Naive thymus-derived CD4-positive, alpha-beta T cell (primary cell): ENCODE measurements at regions not wholly inside any gene's neighbourhood (a gene's known extent, or its start where the extent isn't known, plus 50 kb on each side); places are given as distances from the start of the nearest gene placed in this dataset.
A peak's percentile ranks its signal among the peaks of the same experiment; 100 is the strongest.
"Not testable (repeated sequence)": the region's sequence is repeated elsewhere in the genome, so short reads cannot be mapped to it uniquely, and the experiment has no call there.

Source experiments
- ATAC-seq: fragments of 150-1000 bp; cut with Tn5 transposase; 2 replicates; pipeline ENCODE4 v1.10.0; 2021; ENCODE audit warnings: mild to moderate bottlenecking, moderate library complexity
- CTCF ChIA-PET: fragments of 350-600 bp; sonication (Branson Sonifier 250); formaldehyde crosslinking; loops from one replicate; lab custom pipeline; 2021; ENCODE audit warnings: antibody characterized with exemption; lab: Charles Lee
- POLR2A ChIA-PET: fragments of 350-600 bp; sonication (Branson Sonifier 250); formaldehyde crosslinking; loops from one replicate; lab custom pipeline; 2021; ENCODE audit warnings: antibody characterized with exemption, inconsistent platforms; lab: Charles Lee
- DNase-seq, 9 donors: peaks; one replicate each; pipeline versions ENCODE4 v3.0.0 to v3.0.0-alpha.2; 2020 to 2022; ENCODE audit warnings: mixed read lengths in 1 of 9
- H3K27ac ChIP-seq: one replicate; pipeline ENCODE4 v1.7.0; 2013; ENCODE audit warnings: mild to moderate bottlenecking, low read depth, low read length, moderate library complexity
- H3K27me3 ChIP-seq, 2 donors: one replicate each; pipeline ENCODE4 v1.7.0; 2013; ENCODE audit warnings: low read length in 2 of 2, mild to moderate bottlenecking in 2 of 2, moderate library complexity in 2 of 2; ENCODE audit not compliant: control insufficient read depth in 2 of 2, insufficient read depth in 2 of 2
- H3K36me3 ChIP-seq, 3 experiments: 1 replicate in 2 of 3; 2 replicates in 1 of 3; pipeline ENCODE4 v1.7.0; 2013; ENCODE audit warnings: low read length in 3 of 3, mild to moderate bottlenecking in 3 of 3, moderate library complexity in 1 of 3; ENCODE audit not compliant: insufficient read depth in 3 of 3, control insufficient read depth in 2 of 3
- H3K4me1 ChIP-seq, 2 donors: one replicate each; pipeline ENCODE4 v1.7.0; 2013; ENCODE audit warnings: low read length in 2 of 2, mild to moderate bottlenecking in 2 of 2, moderate library complexity in 1 of 2; ENCODE audit not compliant: control insufficient read depth in 2 of 2, insufficient read depth in 2 of 2
- H3K4me3 ChIP-seq: 2 replicates; pipeline ENCODE4 v1.7.0; 2013; ENCODE audit warnings: mild to moderate bottlenecking, low read length
- H3K9me3 ChIP-seq, 3 experiments: 1 replicate in 2 of 3; 2 replicates in 1 of 3; pipeline ENCODE4 v1.7.0; 2013; ENCODE audit warnings: low read length in 3 of 3; ENCODE audit not compliant: control insufficient read depth in 2 of 3
- H3K27ac Mint-ChIP-seq, 9 donors: one replicate each; pipeline ENCODE4 v1.8.0; 2020 to 2022; ENCODE audit warnings: mixed read lengths in 9 of 9, mild to moderate bottlenecking in 8 of 9, moderate library complexity in 5 of 9, inconsistent platforms in 2 of 9
- H3K27me3 Mint-ChIP-seq, 5 donors: one replicate each; pipeline ENCODE4 v1.8.0; 2021 to 2022; ENCODE audit warnings: mixed read lengths in 5 of 5, mild to moderate bottlenecking in 1 of 5
- H3K36me3 Mint-ChIP-seq, 5 donors: one replicate each; pipeline ENCODE4 v1.8.0; 2020 to 2022; ENCODE audit warnings: mixed read lengths in 5 of 5, mild to moderate bottlenecking in 3 of 5, inconsistent platforms in 1 of 5
- H3K4me1 Mint-ChIP-seq, 7 donors: one replicate each; pipeline ENCODE4 v1.8.0; 2020 to 2022; ENCODE audit warnings: mixed read lengths in 7 of 7, mild to moderate bottlenecking in 3 of 7, inconsistent platforms in 1 of 7
- H3K4me3 Mint-ChIP-seq, 10 donors: one replicate each; pipeline ENCODE4 v1.8.0; 2020 to 2022; ENCODE audit warnings: mild to moderate bottlenecking in 10 of 10, mixed read lengths in 10 of 10, moderate library complexity in 6 of 10, inconsistent platforms in 2 of 10
- H3K9me3 Mint-ChIP-seq, 11 donors: one replicate each; pipeline ENCODE4 v1.8.0; 2020 to 2022; ENCODE audit warnings: mixed read lengths in 11 of 11, mild to moderate bottlenecking in 4 of 11, inconsistent platforms in 1 of 11, moderate library complexity in 1 of 11
- intact Hi-C, 2 donors: fragments of 100-400 bp; cut with micrococcal nuclease; formaldehyde crosslinking; loops; one replicate each; pipeline ENCODE4 v1.15.1; 2023

DNA sequence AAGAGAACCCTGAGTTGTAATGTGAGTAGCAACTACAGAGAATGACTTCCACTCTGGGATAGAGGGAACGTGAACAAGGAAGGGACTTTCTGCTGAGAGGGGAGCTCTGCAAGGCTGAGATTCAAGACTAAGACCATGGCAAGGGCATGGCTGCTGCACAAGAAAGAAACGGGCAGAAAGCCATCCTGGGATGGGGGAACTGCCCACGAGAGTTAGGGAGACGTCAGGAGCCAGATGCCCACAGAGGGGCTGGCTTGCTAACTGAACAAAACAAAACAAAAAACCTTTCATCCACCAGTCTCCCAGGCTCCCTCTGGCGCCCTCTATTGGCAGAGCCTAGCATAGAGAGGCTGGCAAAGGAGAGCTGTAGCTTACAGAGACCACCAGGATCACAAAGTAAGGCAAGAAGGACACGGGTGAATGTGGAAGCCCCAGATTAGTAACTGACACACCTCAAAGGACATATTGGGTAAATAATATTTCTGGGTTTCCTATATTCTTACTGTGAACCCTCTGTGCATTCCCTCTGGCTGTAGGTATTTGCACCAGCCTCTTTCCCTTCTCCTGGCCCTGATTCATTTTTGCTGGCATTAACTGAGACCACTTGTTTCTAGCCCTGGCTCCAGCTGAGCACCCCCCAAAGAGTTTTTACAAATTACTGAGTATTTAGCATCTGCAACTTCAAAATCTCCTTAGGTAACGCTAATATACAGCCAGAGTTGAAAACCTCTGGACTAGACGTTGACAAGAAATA is 338.3 kb downstream of the EMP1 start:
- Histone ChIP-seq H3K36me3 (no peaks in the 10 kb centered on the region), H3K27ac (no peak overlapping the region), H3K27me3 (no peaks in the 10 kb centered on the region), H3K4me1 (no peaks in the 10 kb centered on the region), H3K9me3 (no peaks in the 10 kb centered on the region), H3K4me3 (no peak overlapping the region)
- ChIA-PET POLR2A (no interaction called here), CTCF (no interaction called here)
- peaks cover 6 to 28% (median 13%) of the 10 kb centered on the region in 5 donors for H3K27me3 Mint-ChIP-seq
- peaks cover 0 to 2% (median 0%) of the 10 kb centered on the region in 7 donors for H3K4me1 Mint-ChIP-seq
- H3K9me3 Mint-ChIP-seq, result no peaks in the 10 kb centered on the region
- intact Hi-C loops, result no loop called here
- ATAC-seq, result no peak
- peak in 1 of 9 donors; percentile 46 for DNase-seq
- H3K27ac Mint-ChIP-seq, result no peak overlapping the region
- H3K4me3 Mint-ChIP-seq, result no peak overlapping the region
- H3K36me3 Mint-ChIP-seq, result no peaks in the 10 kb centered on the region

DNA sequence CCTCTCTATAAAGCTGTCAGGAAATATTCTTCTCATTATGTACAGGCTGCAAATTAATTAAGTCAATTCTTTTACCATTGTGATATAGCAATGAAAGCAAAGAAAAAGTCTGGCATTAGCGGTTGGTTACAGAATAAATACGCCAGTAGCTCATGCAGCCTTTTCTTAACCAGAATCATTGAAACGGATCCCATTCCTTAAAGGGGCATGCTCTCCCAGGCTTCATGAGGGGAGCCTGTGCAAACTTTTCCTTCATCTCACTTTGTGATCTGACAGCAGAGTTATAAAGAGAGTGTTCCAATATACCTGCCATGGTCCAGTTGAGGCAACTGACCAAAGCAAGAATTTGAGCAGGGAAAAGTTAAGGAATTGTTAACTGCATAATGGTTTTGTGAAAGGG is 337.7 kb downstream of the EMP1 start:
- ChIA-PET CTCF (no interaction called here), POLR2A (no interaction called here)
- peaks cover 0 to 3% (median 0%) of the 10 kb centered on the region in 11 donors for H3K9me3 Mint-ChIP-seq
- peaks cover 0 to 2% (median 0%) of the 10 kb centered on the region in 7 donors for H3K4me1 Mint-ChIP-seq
- no peak overlapping the region for H3K27ac Mint-ChIP-seq
- Histone ChIP-seq H3K36me3 (no peaks in the 10 kb centered on the region), H3K27me3 (no peaks in the 10 kb centered on the region), H3K9me3 (no peaks in the 10 kb centered on the region), H3K4me1 (no peaks in the 10 kb centered on the region), H3K27ac (no peak overlapping the region), H3K4me3 (no peak overlapping the region)
- H3K27me3 Mint-ChIP-seq, result peaks cover 6 to 30% (median 13%) of the 10 kb centered on the region in 5 donors
- H3K36me3 Mint-ChIP-seq, result no peaks in the 10 kb centered on the region
- H3K4me3 Mint-ChIP-seq, result no peak overlapping the region
- no peak for DNase-seq
- intact Hi-C loops, result no loop called here
- ATAC-seq, result no peak

DNA sequence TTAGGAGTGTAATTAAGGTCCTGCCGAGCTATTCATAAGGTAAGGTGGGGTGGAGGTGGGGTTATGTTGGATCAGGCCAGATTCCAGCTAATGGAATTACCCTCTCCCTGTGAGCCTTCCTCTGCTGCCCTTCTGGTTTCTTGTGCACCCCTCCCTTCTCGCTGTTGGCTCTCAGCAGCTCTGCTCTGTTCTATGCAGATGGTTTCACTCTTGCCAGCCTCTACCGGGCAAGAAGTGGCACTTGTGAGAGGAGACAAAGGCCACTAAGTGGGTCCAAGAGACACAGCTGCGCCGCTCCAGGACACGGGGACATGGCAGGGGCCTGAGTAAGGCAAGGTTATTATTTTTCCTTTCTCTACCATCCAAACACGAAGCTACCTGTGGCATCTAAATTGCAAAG is 334.4 kb downstream of the EMP1 start:
- Histone ChIP-seq H3K4me3 (no peak overlapping the region), H3K27ac (no peak overlapping the region), H3K27me3 (no peaks in the 10 kb centered on the region), H3K4me1 (no peaks in the 10 kb centered on the region), H3K9me3 (no peaks in the 10 kb centered on the region), H3K36me3 (no peaks in the 10 kb centered on the region)
- DNase-seq, result no peak
- ChIA-PET CTCF (no interaction called here), POLR2A (no interaction called here)
- Mint-ChIP-seq H3K4me3 (no peak overlapping the region), H3K36me3 (no peaks in the 10 kb centered on the region), H3K27me3 (peaks cover 2 to 25% (median 9%) of the 10 kb centered on the region in 5 donors), H3K27ac (no peak overlapping the region), H3K4me1 (peaks cover 0 to 2% (median 0%) of the 10 kb centered on the region in 7 donors), H3K9me3 (peaks cover 0 to 8% (median 0%) of the 10 kb centered on the region in 11 donors)
- intact Hi-C loops, result no loop called here
- no peak for ATAC-seq

DNA sequence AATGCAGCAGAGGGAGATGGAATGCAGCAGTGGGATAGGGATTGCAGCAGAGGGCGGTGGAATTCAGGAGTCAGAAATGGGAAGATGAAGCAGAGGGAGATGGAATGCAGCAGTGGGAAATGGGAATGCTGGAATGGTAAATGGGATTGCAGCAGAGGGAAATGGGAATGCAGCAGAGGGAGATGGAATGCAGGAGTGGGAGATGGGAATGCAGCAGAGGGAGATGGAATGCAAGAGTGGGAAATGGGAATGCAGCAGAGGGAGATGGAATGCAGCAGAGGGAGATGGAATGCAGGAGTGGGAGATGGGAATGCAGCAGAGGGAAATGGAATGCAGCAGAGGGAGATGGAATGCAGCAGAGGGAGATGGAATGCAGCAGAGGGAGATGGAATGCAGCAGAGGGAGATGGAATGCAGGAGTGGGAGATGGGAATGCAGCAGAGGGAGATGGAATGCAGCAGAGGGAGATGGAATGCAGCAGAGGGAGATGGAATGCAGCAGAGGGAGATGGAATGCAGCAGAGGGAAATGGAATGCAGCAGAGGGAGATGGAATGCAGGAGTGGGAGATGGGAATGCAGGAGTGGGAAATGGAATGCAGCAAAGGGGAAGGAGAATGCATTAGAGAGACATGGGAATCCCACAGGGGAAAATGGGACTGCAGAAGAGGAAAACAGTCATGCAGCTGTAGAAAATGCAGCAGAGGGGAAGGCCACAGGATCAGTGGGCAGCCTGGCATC is 329.8 kb downstream of the EMP1 start:
- H3K27ac Mint-ChIP-seq, POLR2A ChIA-PET, ATAC-seq, CTCF ChIA-PET, H3K9me3 ChIP-seq, intact Hi-C loops, H3K4me3 ChIP-seq, H3K4me1 Mint-ChIP-seq, H3K4me1 ChIP-seq, DNase-seq, H3K36me3 Mint-ChIP-seq, H3K27ac ChIP-seq, H3K36me3 ChIP-seq, H3K4me3 Mint-ChIP-seq, H3K27me3 ChIP-seq: not testable (repeated sequence)
- Mint-ChIP-seq H3K9me3 (peaks cover 0 to 13% (median 2%) of the 10 kb centered on the region in 11 donors), H3K27me3 (peaks cover 0 to 20% (median 11%) of the 10 kb centered on the region in 5 donors)

DNA sequence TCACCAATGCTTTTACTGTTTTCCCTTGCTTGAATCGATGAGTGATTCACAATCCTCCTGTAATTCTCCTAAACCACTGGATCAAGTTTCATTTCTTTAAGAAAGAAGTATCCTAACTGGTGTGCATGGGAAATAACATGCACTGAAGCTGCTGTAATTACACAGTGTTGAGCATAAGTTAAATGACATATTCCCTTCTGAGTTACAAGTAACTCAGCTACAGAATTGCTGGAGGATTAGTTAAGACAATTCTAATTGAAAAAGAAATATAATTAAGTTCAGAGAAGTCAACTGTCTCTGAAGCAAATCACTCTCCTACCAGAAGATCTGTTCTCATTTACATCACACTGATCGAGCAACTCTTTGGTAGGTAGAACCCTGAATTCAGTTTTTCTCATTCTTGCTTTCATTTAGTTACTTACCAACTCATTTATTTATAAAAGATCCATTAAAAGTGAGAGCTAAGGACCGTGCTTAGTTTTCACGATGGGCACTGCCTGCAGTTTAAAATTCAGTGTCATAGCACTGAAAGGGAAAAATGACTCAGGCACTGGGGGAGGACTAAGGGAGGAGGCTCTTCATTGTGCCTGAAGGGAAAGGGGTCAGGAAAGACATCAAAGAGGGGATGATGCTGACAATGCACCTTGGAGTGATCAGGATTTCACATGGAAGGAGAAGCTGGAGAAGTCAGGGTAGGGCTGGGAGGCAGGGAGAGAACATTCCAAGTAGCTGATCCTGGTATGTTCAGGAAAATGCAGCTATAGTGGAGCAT is 327.2 kb downstream of the EMP1 start:
- CTCF ChIA-PET, result no interaction called here
- Mint-ChIP-seq H3K27me3 (peaks cover 0 to 24% (median 19%) of the 10 kb centered on the region in 5 donors), H3K4me1 (no peaks in the 10 kb centered on the region), H3K27ac (no peak overlapping the region), H3K9me3 (peaks cover 0 to 27% (median 5%) of the 10 kb centered on the region in 11 donors), H3K4me3 (no peak overlapping the region), H3K36me3 (no peaks in the 10 kb centered on the region)
- POLR2A ChIA-PET, result no interaction called here
- ATAC-seq (no peak), DNase-seq (no peak)
- H3K4me1 ChIP-seq, result no peaks in the 10 kb centered on the region
- H3K27ac ChIP-seq, result no peak overlapping the region
- no peaks in the 10 kb centered on the region for H3K27me3 ChIP-seq
- no peak overlapping the region for H3K4me3 ChIP-seq
- H3K36me3 ChIP-seq, result no peaks in the 10 kb centered on the region
- intact Hi-C loops, result no loop called here
- no peaks in the 10 kb centered on the region for H3K9me3 ChIP-seq

DNA sequence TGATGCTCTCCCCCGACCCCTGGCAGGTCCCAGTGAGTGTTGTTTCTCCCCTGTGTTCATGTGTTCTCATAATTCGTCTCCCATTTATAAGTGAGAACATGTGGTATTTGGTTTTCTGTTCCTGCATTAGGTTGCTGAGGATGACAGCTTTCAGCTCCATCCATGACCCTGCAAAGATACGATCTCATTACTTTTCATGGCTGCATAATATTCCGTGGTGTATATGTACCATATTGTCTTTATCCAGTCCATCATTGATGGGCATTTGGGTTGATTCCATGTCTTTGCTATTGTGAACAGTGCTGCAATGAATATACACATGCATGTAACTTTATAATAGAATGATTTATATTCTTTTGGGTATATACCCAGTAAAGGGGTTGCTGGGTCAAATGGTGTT is 321.5 kb downstream of the EMP1 start:
- H3K27ac Mint-ChIP-seq, H3K36me3 Mint-ChIP-seq, H3K27me3 ChIP-seq, intact Hi-C loops, H3K9me3 ChIP-seq, DNase-seq, H3K4me3 ChIP-seq, CTCF ChIA-PET, H3K4me1 Mint-ChIP-seq, POLR2A ChIA-PET, H3K36me3 ChIP-seq, H3K4me1 ChIP-seq, ATAC-seq, H3K27ac ChIP-seq, H3K4me3 Mint-ChIP-seq: not testable (repeated sequence)
- Mint-ChIP-seq H3K27me3 (peaks cover 0 to 24% (median 19%) of the 10 kb centered on the region in 5 donors), H3K9me3 (peaks cover 6 to 64% (median 15%) of the 10 kb centered on the region in 11 donors)
